Mesenchymal stem cell (in vitro differentiated cells and primary cell): ENCODE measurements at regions not wholly inside any gene's neighbourhood (a gene's known extent, or its start where the extent isn't known, plus 50 kb on each side); places are given as distances from the start of the nearest gene placed in this dataset.
"Not testable (repeated sequence)": the region's sequence is repeated elsewhere in the genome, so short reads cannot be mapped to it uniquely, and the experiment has no call there.

Experiments
- DNase-seq: peaks from one replicate; pipeline ENCODE4 v3.0.0-alpha.2; 2013
- H2AFZ ChIP-seq: one replicate; pipeline ENCODE4 v1.6.1; 2013; ENCODE audit warnings: low read depth, mild to moderate bottlenecking, control low read depth, inconsistent platforms, low read length, moderate library complexity
- H2AK5ac ChIP-seq: 2 replicates; pipeline ENCODE4 v1.6.1; 2013; ENCODE audit warnings: low read length, moderate library complexity, mild to moderate bottlenecking, inconsistent platforms; ENCODE audit not compliant: severe bottlenecking
- H2BK120ac ChIP-seq: one replicate; pipeline ENCODE4 v1.6.1; 2013; ENCODE audit warnings: low read depth, mild to moderate bottlenecking, inconsistent platforms, low read length, moderate library complexity
- H2BK12ac ChIP-seq, 2 experiments: one replicate each; pipeline ENCODE4 v1.6.1; 2013; ENCODE audit warnings: inconsistent platforms in 2 of 2, low read length in 2 of 2, mild to moderate bottlenecking in 2 of 2, moderate library complexity in 2 of 2, control low read depth in 1 of 2
- H2BK15ac ChIP-seq: one replicate; pipeline ENCODE4 v1.6.1; 2013; ENCODE audit warnings: mild to moderate bottlenecking, low read depth, inconsistent platforms; ENCODE audit not compliant: poor library complexity, severe bottlenecking
- H2BK5ac ChIP-seq: 2 replicates; pipeline ENCODE4 v1.6.1; 2013; ENCODE audit warnings: low read depth, mild to moderate bottlenecking, low read length, control low read depth, inconsistent platforms; ENCODE audit not compliant: poor library complexity, severe bottlenecking
- H3K14ac ChIP-seq, 2 experiments: one replicate each; pipeline ENCODE4 v1.6.1; 2013; ENCODE audit warnings: inconsistent platforms in 2 of 2, low read length in 2 of 2, control low read depth in 1 of 2, mild to moderate bottlenecking in 1 of 2, moderate library complexity in 1 of 2
- H3K18ac ChIP-seq, 2 experiments: one replicate each; pipeline ENCODE4 v1.6.1; 2013; ENCODE audit warnings: inconsistent platforms in 2 of 2, low read length in 2 of 2, control low read depth in 1 of 2, low read depth in 1 of 2, mild to moderate bottlenecking in 1 of 2
- H3K23ac ChIP-seq, 2 experiments: one replicate each; pipeline ENCODE4 v1.6.1; 2013; ENCODE audit warnings: inconsistent platforms in 2 of 2, low read length in 2 of 2, mild to moderate bottlenecking in 2 of 2, moderate library complexity in 2 of 2, control low read depth in 1 of 2
- H3K27ac ChIP-seq: 2 replicates; pipeline ENCODE4 v1.5.1; 2013; ENCODE audit warnings: mild to moderate bottlenecking, moderate library complexity, low read length, control low read depth, inconsistent platforms; ENCODE audit not compliant: poor library complexity, severe bottlenecking
- H3K27me3 ChIP-seq, 2 experiments: 2 replicates each; pipeline versions ENCODE4 v1.6.1 to v1.7.0; 2013; ENCODE audit warnings: low read length in 2 of 2, mild to moderate bottlenecking in 2 of 2, moderate library complexity in 2 of 2, control low read depth in 1 of 2, inconsistent platforms in 1 of 2; ENCODE audit not compliant: control insufficient read depth in 1 of 2, insufficient read depth in 1 of 2
- H3K36me3 ChIP-seq, 2 experiments: 2 replicates each; pipeline versions ENCODE4 v1.6.1 to v1.7.0; 2013; ENCODE audit warnings: low read length in 2 of 2, control low read depth in 1 of 2, inconsistent platforms in 1 of 2, low read depth in 1 of 2, mild to moderate bottlenecking in 1 of 2; ENCODE audit not compliant: insufficient read depth in 2 of 2, control insufficient read depth in 1 of 2
- H3K4ac ChIP-seq, 2 experiments: one replicate each; pipeline ENCODE4 v1.6.1; 2013; ENCODE audit warnings: inconsistent platforms in 2 of 2, low read length in 2 of 2, mild to moderate bottlenecking in 2 of 2, moderate library complexity in 2 of 2, control low read depth in 1 of 2, low read depth in 1 of 2
- H3K4me1 ChIP-seq: 2 replicates; pipeline ENCODE4 v1.6.1; 2013; ENCODE audit warnings: low read depth, low read length, control low read depth; ENCODE audit not compliant: control insufficient read depth, insufficient read depth
- H3K4me2 ChIP-seq: 2 replicates; pipeline ENCODE4 v1.6.1; 2013; ENCODE audit warnings: low read length, mild to moderate bottlenecking, inconsistent platforms; ENCODE audit not compliant: poor library complexity, severe bottlenecking
- H3K4me3 ChIP-seq, 2 experiments: 2 replicates each; pipeline versions ENCODE4 v1.5.1 to v1.7.0; 2013; ENCODE audit warnings: low read length in 2 of 2, mild to moderate bottlenecking in 2 of 2, control low read depth in 1 of 2, low read depth in 1 of 2; ENCODE audit not compliant: insufficient read depth in 1 of 2
- H3K79me1 ChIP-seq: replicated peaks from 2 replicates; pipeline ENCODE4 v1.6.1; 2013; ENCODE audit warnings: mild to moderate bottlenecking, control low read depth, low read length, inconsistent platforms; ENCODE audit not compliant: poor library complexity, severe bottlenecking
- H3K9ac ChIP-seq: 2 replicates; pipeline ENCODE4 v1.7.0; 2013; ENCODE audit warnings: mild to moderate bottlenecking, low read length, moderate library complexity
- H3K9me3 ChIP-seq: 2 replicates; pipeline ENCODE4 v1.7.0; 2013; ENCODE audit warnings: mild to moderate bottlenecking, low read length; ENCODE audit not compliant: control insufficient read depth
- H4K8ac ChIP-seq: one replicate; pipeline ENCODE4 v1.6.1; 2013; ENCODE audit warnings: inconsistent platforms, mild to moderate bottlenecking, low read length, moderate library complexity
- H4K91ac ChIP-seq: one replicate; pipeline ENCODE4 v1.6.1; 2013; ENCODE audit warnings: mild to moderate bottlenecking, low read length, inconsistent platforms
- WGBS: methylation state at CpG from one replicate; pipeline ENCODE4 v1.1.7; 2013; ENCODE audit warnings: mixed read lengths; 5-methylcytosine and 5-hydroxymethylcytosine counted together

DNA sequence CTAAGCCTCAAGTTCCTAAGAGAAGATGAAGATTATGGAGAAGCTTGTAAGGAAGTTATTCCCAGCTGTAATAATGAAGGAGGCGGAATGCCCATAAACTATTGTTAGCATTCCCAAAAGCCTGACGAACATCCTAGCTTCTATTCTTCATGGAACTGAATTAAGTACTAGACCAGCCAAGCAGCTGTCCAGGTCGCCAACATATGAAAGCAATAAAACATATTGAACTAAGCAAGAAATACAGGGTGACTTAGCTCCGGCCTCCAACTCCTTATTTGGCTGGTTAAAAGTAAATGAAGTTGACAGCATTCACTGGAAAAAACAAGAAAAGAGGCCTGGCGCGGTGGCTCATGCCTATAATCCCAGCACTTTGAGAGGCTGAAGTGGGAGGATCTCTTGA, 174.0 kb upstream of the TPM1 start:
- Histone ChIP-seq H3K27me3 (no peaks in the 10 kb centered on the region), H2BK120ac (no peak overlapping the region), H3K27ac (no peak overlapping the region), H3K9ac (no peak overlapping the region), H3K4ac (no peak overlapping the region), H3K4me1 (peaks cover 3% of the 10 kb centered on the region), H3K14ac (no peak overlapping the region), H4K8ac (no peak overlapping the region), H2BK12ac (no peak overlapping the region), H2AFZ (no peak overlapping the region), H3K36me3 (no peaks in the 10 kb centered on the region), H3K79me1 (no peaks in the 10 kb centered on the region), H3K23ac (no peak overlapping the region), H3K9me3 (no peaks in the 10 kb centered on the region), H3K18ac (no peak overlapping the region), H3K4me2 (no peak overlapping the region), H3K4me3 (no peak overlapping the region), H2AK5ac (no peak overlapping the region), H4K91ac (no peak overlapping the region), H2BK15ac (no peak overlapping the region), H2BK5ac (no peak overlapping the region)
- no peak for DNase-seq
- WGBS, result 89% methylated on average over 5 of the region's 6 CpGs

DNA sequence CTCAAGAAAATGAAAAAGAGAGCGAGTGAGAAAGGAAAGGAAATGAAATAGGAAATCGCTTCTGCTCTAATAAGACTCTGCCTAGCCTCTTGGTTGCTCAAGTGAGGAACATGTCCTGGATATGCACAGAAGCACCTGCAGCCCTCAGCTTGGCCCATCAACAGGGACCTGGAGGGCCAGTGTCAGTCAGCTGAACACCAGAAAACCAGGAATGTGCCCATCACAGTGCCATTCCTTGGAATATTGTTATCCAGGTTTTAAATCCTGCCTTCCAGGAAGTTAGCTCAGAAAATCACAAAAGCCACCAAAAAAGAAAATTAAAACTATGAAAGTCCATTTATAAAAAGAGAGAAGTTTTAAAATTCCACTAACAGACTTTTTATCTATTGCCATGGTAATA, 173.4 kb upstream of the TPM1 start:
- H2BK12ac ChIP-seq, result no peak overlapping the region
- H3K9ac ChIP-seq, result no peak overlapping the region
- H3K23ac ChIP-seq, result no peak overlapping the region
- no peak overlapping the region for H2AFZ ChIP-seq
- WGBS, result 100% methylated on average over 2 of the region's 2 CpGs
- no peak overlapping the region for H4K91ac ChIP-seq
- no peak overlapping the region for H3K4me2 ChIP-seq
- H3K4me1 ChIP-seq, result peaks cover 3% of the 10 kb centered on the region
- H3K4ac ChIP-seq, result no peak overlapping the region
- no peak overlapping the region for H2BK15ac ChIP-seq
- no peaks in the 10 kb centered on the region for H3K27me3 ChIP-seq
- no peaks in the 10 kb centered on the region for H3K9me3 ChIP-seq
- no peaks in the 10 kb centered on the region for H3K79me1 ChIP-seq
- no peak overlapping the region for H3K27ac ChIP-seq
- no peak overlapping the region for H4K8ac ChIP-seq
- H3K18ac ChIP-seq, result no peak overlapping the region
- H3K4me3 ChIP-seq, result no peak overlapping the region
- H3K36me3 ChIP-seq, result no peaks in the 10 kb centered on the region
- H3K14ac ChIP-seq, result no peak overlapping the region
- no peak for DNase-seq
- no peak overlapping the region for H2BK5ac ChIP-seq
- no peak overlapping the region for H2AK5ac ChIP-seq
- H2BK120ac ChIP-seq, result no peak overlapping the region

DNA sequence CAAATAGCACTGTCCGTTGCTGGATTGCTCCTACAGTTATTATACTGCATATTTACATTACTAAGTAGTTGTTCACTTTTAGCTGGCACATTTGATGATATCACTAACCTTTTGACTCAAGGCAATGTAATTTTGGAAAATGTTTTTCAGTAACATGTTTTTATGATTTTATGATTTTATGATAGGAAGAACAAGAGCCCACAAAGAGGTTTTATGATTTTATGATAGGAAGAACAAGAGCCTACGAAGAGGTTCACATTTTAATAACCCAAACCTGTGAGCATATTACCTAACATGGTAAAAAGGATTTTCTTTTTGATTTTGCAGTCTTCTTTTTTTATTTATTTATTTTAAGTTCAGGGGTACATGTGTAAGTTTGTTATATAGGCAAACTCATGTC, 172.3 kb upstream of the TPM1 start:
- Histone ChIP-seq H4K91ac (no peak overlapping the region), H3K14ac (no peak overlapping the region), H2BK12ac (no peak overlapping the region), H3K23ac (no peak overlapping the region), H2AFZ (no peak overlapping the region), H4K8ac (no peak overlapping the region), H3K18ac (no peak overlapping the region), H3K27ac (no peak overlapping the region), H3K9me3 (no peaks in the 10 kb centered on the region), H2BK5ac (no peak overlapping the region), H3K4me2 (no peak overlapping the region), H3K4me3 (no peak overlapping the region), H3K79me1 (no peaks in the 10 kb centered on the region), H2AK5ac (no peak overlapping the region), H2BK15ac (no peak overlapping the region), H3K9ac (no peak overlapping the region), H3K36me3 (no peaks in the 10 kb centered on the region), H3K27me3 (no peaks in the 10 kb centered on the region), H3K4me1 (peaks cover 3% of the 10 kb centered on the region), H3K4ac (no peak overlapping the region), H2BK120ac (no peak overlapping the region)
- no CpG with 5 or more reads among the region's 2 CpGs for WGBS
- no peak for DNase-seq

DNA sequence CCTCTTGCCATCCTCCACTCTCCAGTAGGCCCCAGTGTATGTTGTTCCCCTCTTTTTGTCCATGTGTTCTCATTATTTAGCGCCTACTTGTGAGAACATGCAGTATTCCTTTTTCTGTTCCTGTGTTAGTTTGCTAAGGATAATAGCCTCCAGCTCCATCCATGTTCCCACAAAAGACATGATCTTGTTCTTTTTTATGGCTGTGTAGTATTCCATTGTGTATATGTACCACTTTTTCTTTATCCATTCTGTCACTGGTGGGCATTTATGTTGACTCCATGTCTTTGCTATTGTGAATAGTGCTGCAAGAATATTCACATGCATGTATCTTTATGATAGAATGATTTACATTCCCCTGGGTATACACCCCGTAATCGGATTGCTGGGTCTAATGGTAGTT, 171.8 kb upstream of the TPM1 start:
- H2BK12ac ChIP-seq, H3K4me1 ChIP-seq, H2AFZ ChIP-seq, H3K79me1 ChIP-seq, H3K9ac ChIP-seq, H3K9me3 ChIP-seq, H3K27me3 ChIP-seq, H3K4me3 ChIP-seq, H3K27ac ChIP-seq, H3K4me2 ChIP-seq, DNase-seq, H2BK15ac ChIP-seq, H3K23ac ChIP-seq, H2BK5ac ChIP-seq, H2BK120ac ChIP-seq, H3K36me3 ChIP-seq, H2AK5ac ChIP-seq, H3K14ac ChIP-seq, H4K8ac ChIP-seq, H4K91ac ChIP-seq, H3K4ac ChIP-seq, H3K18ac ChIP-seq: not testable (repeated sequence)
- 100% methylated on average over 2 of the region's 3 CpGs for WGBS
